Uterus (tissue), 3 donors: ENCODE measurements at regions not wholly inside any gene's neighbourhood (a gene's known extent, or its start where the extent isn't known, plus 50 kb on each side); places are given as distances from the start of the nearest gene placed in this dataset.

ENCODE experiments used
- DNase-seq, 2 donors: peaks; one replicate each; pipeline ENCODE4 v3.0.0-alpha.2; 2019 to 2020
- H3K27ac ChIP-seq, 2 donors: fragments of 200-600 bp; sonication (generic); 1 replicate in 1 of 2; 2 replicates in 1 of 2; pipeline ENCODE4 v1.5.1; 2016 to 2018
- H3K27me3 ChIP-seq, 2 donors: fragments of 200-600 bp; sonication (generic); one replicate each; pipeline ENCODE4 v1.5.1; 2018 to 2019; ENCODE audit warnings: control low read depth in 1 of 2
- H3K36me3 ChIP-seq, 2 donors: fragments of 200-600 bp; sonication (generic); one replicate each; pipeline ENCODE4 v1.5.1; 2019; ENCODE audit warnings: control low read depth in 1 of 2
- H3K4me1 ChIP-seq, 2 donors: fragments of 200-600 bp; sonication (generic); one replicate each; pipeline ENCODE4 v1.5.1; 2018 to 2019; ENCODE audit warnings: control low read depth in 1 of 2
- H3K4me3 ChIP-seq, 2 donors: fragments of 200-600 bp; sonication (generic); 1 replicate in 1 of 2; 2 replicates in 1 of 2; pipeline ENCODE4 v1.5.1; 2018 to 2019; ENCODE audit warnings: mild to moderate bottlenecking in 1 of 2
- H3K9me3 ChIP-seq, 2 donors: fragments of 200-600 bp; sonication (generic); one replicate each; pipeline ENCODE4 v1.5.1; 2019; ENCODE audit warnings: control low read depth in 1 of 2
- CTCF ChIP-seq, 4 experiments: fragments of 200-600 bp in 2 of 4; fragments of 450-650 bp in 2 of 4; sonication (generic) in 2 of 4; IDR thresholded peaks; one replicate each; pipeline ENCODE4 v1.5.1; 2016 to 2019; ENCODE audit warnings: antibody characterized with exemption in 4 of 4, mild to moderate bottlenecking in 2 of 4, moderate library complexity in 1 of 4
- POLR2A ChIP-seq, 2 donors: fragments of 450-650 bp; IDR thresholded peaks; one replicate each; pipeline ENCODE4 v1.6.1; 2016; ENCODE audit warnings: antibody characterized with exemption in 2 of 2, mild to moderate bottlenecking in 1 of 2, moderate library complexity in 1 of 2
- intact Hi-C: fragments of 100-400 bp; cut with DNase I; formaldehyde crosslinking; loops from one replicate; pipeline ENCODE4 v1.15.1; 2023; ENCODE audit warnings: low total_unique reads
- donor health status: DM: yes; HTN: yes; CAD: no.

GRCh38 chr13:94914895-94915294, 202.6 kb upstream of the SOX21 start:
- H3K36me3 ChIP-seq: no peaks in the 10 kb centered on the region
- H3K4me1 ChIP-seq: no peaks in the 10 kb centered on the region
- DNase-seq: no peak
- no peak for TF ChIP-seq POLR2A (IDR thresholded peaks at IDR 0.05)
- intact Hi-C loops: no loop called here
- H3K27ac ChIP-seq: no peak overlapping the region
- H3K4me3 ChIP-seq: no peak overlapping the region
- H3K27me3 ChIP-seq: no peaks in the 10 kb centered on the region
- no peaks in the 10 kb centered on the region for H3K9me3 ChIP-seq

GRCh38 chr13:94906605-94907004, 194.3 kb upstream of the SOX21 start:
- TF ChIP-seq POLR2A (IDR thresholded peaks at IDR 0.05) (no peak), CTCF (IDR thresholded peaks at IDR 0.05) (no peak)
- H3K4me3 ChIP-seq: no peak overlapping the region
- no peaks in the 10 kb centered on the region for H3K9me3 ChIP-seq
- no peak overlapping the region for H3K27ac ChIP-seq
- no peaks in the 10 kb centered on the region for H3K36me3 ChIP-seq
- intact Hi-C loops: no loop called here
- H3K4me1 ChIP-seq: no peaks in the 10 kb centered on the region
- DNase-seq: no peak
- no peaks in the 10 kb centered on the region for H3K27me3 ChIP-seq

- TF ChIP-seq POLR2A (IDR thresholded peaks at IDR 0.05): no peak
- TF ChIP-seq CTCF (IDR thresholded peaks at IDR 0.05): no peak
- DNase-seq: no peak
- H3K27me3 ChIP-seq: no peaks in the 10 kb centered on the region
- no peak overlapping the region for H3K4me3 ChIP-seq
- H3K27ac ChIP-seq: no peak overlapping the region
- intact Hi-C loops: no loop called here
- H3K9me3 ChIP-seq: no peaks in the 10 kb centered on the region
- no peaks in the 10 kb centered on the region for H3K36me3 ChIP-seq
- no peaks in the 10 kb centered on the region for H3K4me1 ChIP-seq
Measured at GRCh38 chr13:94902722-94903407, 190.5 kb upstream of the SOX21 start.

DNA sequence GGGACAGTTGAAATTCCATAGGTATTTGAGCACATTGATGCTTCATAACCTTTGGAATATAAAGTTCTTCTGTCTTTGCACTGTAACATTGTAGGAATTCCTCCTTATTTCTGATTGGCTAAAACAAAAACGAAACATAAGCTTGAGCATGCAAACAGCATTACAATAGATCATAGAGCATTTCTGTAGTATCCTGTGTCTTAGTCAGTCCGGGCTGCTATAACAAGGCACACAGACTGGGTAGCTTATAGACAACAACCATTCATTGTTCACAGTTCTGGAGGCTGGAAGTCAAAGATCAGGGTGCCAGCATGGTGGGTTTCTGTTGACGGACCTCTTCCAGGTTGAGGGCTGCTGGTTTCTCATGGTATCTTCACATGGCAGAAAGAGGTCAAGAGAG, 188.7 kb upstream of the SOX21 start:
- H3K4me3 ChIP-seq: no peak overlapping the region
- DNase-seq: no peak
- intact Hi-C loops: no loop called here
- H3K4me1 ChIP-seq: no peaks in the 10 kb centered on the region
- no peaks in the 10 kb centered on the region for H3K27me3 ChIP-seq
- no peaks in the 10 kb centered on the region for H3K9me3 ChIP-seq
- TF ChIP-seq POLR2A (IDR thresholded peaks at IDR 0.05): no peak
- TF ChIP-seq CTCF (IDR thresholded peaks at IDR 0.05): no peak
- H3K36me3 ChIP-seq: no peaks in the 10 kb centered on the region
- no peak overlapping the region for H3K27ac ChIP-seq

- no peaks in the 10 kb centered on the region for H3K36me3 ChIP-seq
- DNase-seq: no peak
- no peaks in the 10 kb centered on the region for H3K27me3 ChIP-seq
- H3K27ac ChIP-seq: no peak overlapping the region
- intact Hi-C loops: no loop called here
- no peaks in the 10 kb centered on the region for H3K4me1 ChIP-seq
- TF ChIP-seq CTCF (IDR thresholded peaks at IDR 0.05) (no peak), POLR2A (IDR thresholded peaks at IDR 0.05) (no peak)
- no peaks in the 10 kb centered on the region for H3K9me3 ChIP-seq
- H3K4me3 ChIP-seq: no peak overlapping the region
Measured at GRCh38 chr13:94896719-94897317, 184.5 kb upstream of the SOX21 start.
